IMR-90 (cell line): ENCODE measurements at regions not wholly inside any gene's neighbourhood (a gene's known extent, or its start where the extent isn't known, plus 50 kb on each side); places are given as distances from the start of the nearest gene placed in this dataset.

Source experiments
- ATAC-seq: fragments of 200-7000 bp; cut with Tn5 transposase; 2 replicates; pipeline ENCODE4 v1.9.1; 2020; ENCODE audit warnings: low read depth, mild to moderate bottlenecking, moderate library complexity
- BruUV-seq: library from RNA; stranded (reverse); fragments of 400-500 nt; replicated peaks from 2 replicates; lab custom pipeline; 2021; lab: Mats Ljungman, UMichigan
- CTCF ChIA-PET: fragments of 300-600 bp; formaldehyde crosslinking; extraction: SDS; loops from one replicate; lab custom pipeline; 2021; ENCODE audit warnings: antibody characterized with exemption; lab: Yijun Ruan, JAX
- POLR2A ChIA-PET: fragments of 300-600 bp; sonication (Branson Sonifier 250); formaldehyde crosslinking; loops from one replicate; lab custom pipeline; 2022; ENCODE audit warnings: antibody characterized with exemption; ENCODE audit not compliant: unreplicated experiment; lab: Charles Lee
- DNase-seq: peaks from one replicate; pipeline ENCODE4 v3.0.0; 2013
- H2AFZ ChIP-seq: replicated peaks from 2 replicates; pipeline ENCODE3; 2013; ENCODE audit warnings: low read length, mild to moderate bottlenecking; ENCODE audit not compliant: poor library complexity
- H2AK5ac ChIP-seq: 2 replicates; pipeline ENCODE4 v1.6.1; 2013; ENCODE audit warnings: low read depth, low read length, inconsistent platforms
- H2AK9ac ChIP-seq: replicated peaks from 2 replicates; pipeline ENCODE3; 2013; ENCODE audit warnings: mild to moderate bottlenecking, low read depth, low read length, moderate library complexity; ENCODE audit not compliant: poor library complexity
- H2BK120ac ChIP-seq: 2 replicates; pipeline ENCODE4 v1.6.1; 2013; ENCODE audit warnings: low read depth, low read length, inconsistent platforms
- H2BK15ac ChIP-seq: 3 replicates; pipeline ENCODE4 v1.6.1; 2013; ENCODE audit warnings: low read depth, low read length, inconsistent platforms
- H2BK20ac ChIP-seq: 2 replicates; pipeline ENCODE4 v1.6.1; 2013; ENCODE audit warnings: low read depth, mild to moderate bottlenecking, inconsistent platforms, low read length, moderate library complexity
- H2BK5ac ChIP-seq: 2 replicates; pipeline ENCODE4 v1.6.1; 2013; ENCODE audit warnings: mild to moderate bottlenecking, low read depth, low read length, inconsistent platforms; ENCODE audit not compliant: poor library complexity, severe bottlenecking
- H3K14ac ChIP-seq: replicated peaks from 2 replicates; pipeline ENCODE4 v1.6.1; 2013; ENCODE audit warnings: low read depth, low read length, inconsistent platforms
- H3K18ac ChIP-seq: 2 replicates; pipeline ENCODE4 v1.6.1; 2013; ENCODE audit warnings: low read depth, low read length, control low read depth
- H3K23ac ChIP-seq: 2 replicates; pipeline ENCODE4 v1.6.1; 2013; ENCODE audit warnings: low read depth, low read length, inconsistent platforms
- H3K27ac ChIP-seq: 2 replicates; pipeline ENCODE4 v1.5.1; 2013; ENCODE audit warnings: mild to moderate bottlenecking, control low read depth, low read length; ENCODE audit not compliant: insufficient read depth
- H3K27me3 ChIP-seq: 2 replicates; pipeline ENCODE4 v1.6.1; 2013; ENCODE audit warnings: low read length; ENCODE audit not compliant: control insufficient read depth, insufficient read depth
- H3K36me3 ChIP-seq: 2 replicates; pipeline ENCODE4 v1.6.1; 2013; ENCODE audit warnings: low read length, mixed read lengths; ENCODE audit not compliant: control insufficient read depth, insufficient read depth
- H3K4ac ChIP-seq: 2 replicates; pipeline ENCODE4 v1.6.1; 2013; ENCODE audit warnings: low read depth, low read length, inconsistent platforms
- H3K4me1 ChIP-seq: 2 replicates; pipeline ENCODE4 v1.6.1; 2013; ENCODE audit warnings: low read length, mixed read lengths; ENCODE audit not compliant: control insufficient read depth, insufficient read depth
- H3K4me2 ChIP-seq: 2 replicates; pipeline ENCODE4 v1.6.1; 2013; ENCODE audit warnings: low read depth, mild to moderate bottlenecking, control low read depth, low read length, moderate library complexity
- H3K4me3 ChIP-seq: 2 replicates; pipeline ENCODE4 v1.5.1; 2013; ENCODE audit warnings: low read depth, mild to moderate bottlenecking, control low read depth, low read length, moderate library complexity; ENCODE audit not compliant: insufficient read depth
- H3K56ac ChIP-seq: 2 replicates; pipeline ENCODE4 v1.6.1; 2013; ENCODE audit warnings: low read length, inconsistent platforms; ENCODE audit not compliant: insufficient read depth; ENCODE audit errors: extremely low read depth
- H3K79me1 ChIP-seq, 2 experiments: 2 replicates each; pipeline ENCODE4 v1.6.1; 2013; ENCODE audit warnings: low read length in 2 of 2, inconsistent platforms in 1 of 2, low read depth in 1 of 2
- H3K9ac ChIP-seq: 2 replicates; pipeline ENCODE4 v1.6.1; 2013; ENCODE audit warnings: low read depth, low read length, control low read depth
- H3K9me1 ChIP-seq: 2 replicates; pipeline ENCODE4 v1.6.1; 2013; ENCODE audit warnings: low read length, inconsistent platforms; ENCODE audit not compliant: insufficient read depth
- H3K9me3 ChIP-seq: 2 replicates; pipeline ENCODE4 v1.6.1; 2013; ENCODE audit warnings: low read length; ENCODE audit not compliant: control insufficient read depth, insufficient read depth
- H4K20me1 ChIP-seq: 2 replicates; pipeline ENCODE4 v1.6.1; 2013; ENCODE audit warnings: low read length, inconsistent platforms; ENCODE audit not compliant: insufficient read depth
- H4K5ac ChIP-seq: 2 replicates; pipeline ENCODE4 v1.6.1; 2013; ENCODE audit warnings: mild to moderate bottlenecking, low read depth, low read length, control low read depth
- H4K8ac ChIP-seq, 2 experiments: 2 replicates each; pipeline ENCODE4 v1.6.1; 2013; ENCODE audit warnings: low read depth in 2 of 2, low read length in 2 of 2, control low read depth in 1 of 2, inconsistent platforms in 1 of 2
- H4K91ac ChIP-seq: 2 replicates; pipeline ENCODE4 v1.6.1; 2013; ENCODE audit warnings: low read depth, low read length, inconsistent platforms; ENCODE audit not compliant: insufficient read depth
- BHLHE40 ChIP-seq: fragments of 150-350 bp; IDR thresholded peaks from 2 replicates; pipeline ENCODE4 v1.6.1; 2016; ENCODE audit warnings: mild to moderate bottlenecking, low read depth, low read length
- USF2 ChIP-seq: fragments of 150-350 bp; IDR thresholded peaks from 2 replicates; pipeline ENCODE4 v1.6.1; 2017; ENCODE audit warnings: mild to moderate bottlenecking, antibody characterized with exemption, low read length, low read depth
- WGBS, 2 experiments: methylation state at CpG; one replicate each; pipeline versions ENCODE4 v1.1.5 to v1.1.7; 2013; ENCODE audit warnings: missing lambda C conversion rate in 2 of 2; ENCODE audit not compliant: insufficient read length in 1 of 2; ENCODE audit errors: extremely low coverage in 2 of 2; 5-methylcytosine and 5-hydroxymethylcytosine counted together
- dilution Hi-C: fragments of 300-500 bp; cut with HindIII; formaldehyde crosslinking; loops from one replicate; pipeline ENCODE4 v1.14.3; 2018; ENCODE audit warnings: low sequenced_read_pairs; ENCODE audit not compliant: unreplicated experiment
- in situ Hi-C: fragments of 300-500 bp; cut with MboI; formaldehyde crosslinking; loops from 3 replicates; pipeline ENCODE4 v1.14.3; 2019; ENCODE audit warnings: low sequenced_read_pairs, inconsistent platforms, mixed read lengths
- intact Hi-C: fragments of 100-400 bp; cut with micrococcal nuclease; formaldehyde crosslinking; loops from 2 replicates; pipeline ENCODE4 v1.10.0; 2022

DNA sequence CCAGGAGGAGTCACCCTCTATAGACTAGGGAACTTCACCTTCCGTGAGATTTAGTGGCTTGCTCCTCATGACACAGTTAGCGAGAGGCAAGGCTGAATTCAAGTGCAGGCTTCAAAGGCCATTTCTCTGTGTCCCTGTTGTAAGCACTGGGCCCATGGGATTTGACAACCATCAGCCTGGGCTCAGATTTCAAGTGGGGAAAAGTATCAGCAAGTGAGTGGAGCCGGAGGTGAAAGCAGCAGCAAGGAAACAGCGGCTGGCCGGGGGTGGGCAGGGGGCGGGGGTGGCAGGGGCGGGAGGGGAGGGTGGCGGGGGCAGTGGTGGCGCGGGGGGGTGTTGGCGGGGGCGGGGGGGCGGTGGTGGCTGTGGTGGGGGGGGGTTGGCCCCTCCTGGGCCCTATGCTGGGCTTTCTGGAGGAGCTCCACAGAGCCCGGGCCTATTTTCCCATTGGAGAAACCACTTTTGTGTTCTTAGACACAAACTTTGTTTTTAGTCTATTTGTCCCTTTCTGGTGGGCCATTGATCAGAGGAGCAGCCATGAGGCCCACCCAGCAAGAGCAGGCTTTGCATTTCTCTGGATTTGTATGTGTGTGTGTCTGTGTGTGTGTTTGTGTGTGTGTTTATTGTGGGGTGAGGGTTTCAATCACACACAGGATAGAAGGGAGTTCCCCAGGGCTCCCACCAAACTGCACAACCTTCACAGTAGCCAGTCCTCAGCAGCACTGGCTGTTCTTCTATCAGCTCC lies 165.4 kb upstream of the RAI14 start:
- in situ Hi-C loops: no loop called here

More for the DNA sequence above, 165.4 kb upstream of the RAI14 start:
- no TSS peak for BruUV-seq
- peak overlapping the region; percentile 84 for H2AK5ac ChIP-seq
- peaks cover 28% of the 10 kb centered on the region for H3K4me1 ChIP-seq
- peak overlapping the region; percentile 38 to 88 for H4K8ac ChIP-seq
- no peak overlapping the region for H3K4me3 ChIP-seq
- H2AK9ac ChIP-seq: peak overlapping the region; percentile 1
- dilution Hi-C loops: no loop called here
- H3K9ac ChIP-seq: 0 out of 2 replicates have a peak overlapping the region, but pooled peaks have one; percentile 12
- peak overlapping the region; percentile 92 for H3K18ac ChIP-seq
- no peak for TF ChIP-seq USF2
- TF ChIP-seq BHLHE40: no peak
- H2BK120ac ChIP-seq: peak overlapping the region; percentile 92
- ChIA-PET CTCF (interaction anchor here (0.6 kb wide), 1 partner anchor 407 kb away, joined by 3 read pairs; no protein-coding TSS in a partner anchor), POLR2A (interaction anchor here (0.6 kb wide), 1 partner anchor 164 kb away, joined by 3 read pairs; no protein-coding TSS in a partner anchor)
- peak overlapping the region; percentile 35; the same call in 1 of the 2 replicates for H3K56ac ChIP-seq
- peak overlapping the region; percentile 81 for H2BK5ac ChIP-seq
- H4K5ac ChIP-seq: peak overlapping the region; percentile 89
- WGBS, 2 experiments: no CpG with 5 or more reads among the region's 14 CpGs
- no peaks in the 10 kb centered on the region for H3K36me3 ChIP-seq
- H3K9me3 ChIP-seq: peaks cover 3% of the 10 kb centered on the region; the same call in 1 of the 2 replicates
- H3K9me1 ChIP-seq: peaks cover 20% of the 10 kb centered on the region
- peak overlapping the region; percentile 77 for H3K23ac ChIP-seq
- H3K27me3 ChIP-seq: no peaks in the 10 kb centered on the region
- H2AFZ ChIP-seq: peak overlapping the region; percentile 63
- H3K14ac ChIP-seq: peak overlapping the region; percentile 89
- peak overlapping the region; percentile 84 for H3K4ac ChIP-seq
- ATAC-seq: peak; percentile 4
- H4K20me1 ChIP-seq: no peaks in the 10 kb centered on the region
- peak overlapping the region; percentile 59 for H4K91ac ChIP-seq
- peak overlapping the region; percentile 77 for H2BK20ac ChIP-seq
- peak overlapping the region; percentile 41 for H3K27ac ChIP-seq
- peaks cover 3 to 31% of the 10 kb centered on the region in 2 experiments; a peak in 2 of 4 replicates for H3K79me1 ChIP-seq
- no peak for DNase-seq
- intact Hi-C loops: loop anchor here (1.0 kb wide), 1 partner anchor 166 kb away; the partner anchor contains the start of gene RAI14
- peak overlapping the region; percentile 35; the same call in 2 of the 3 replicates for H2BK15ac ChIP-seq
- H3K4me2 ChIP-seq: peak overlapping the region; percentile 50
